A549 (cell line): ENCODE measurements at regions not wholly inside any gene's neighbourhood (a gene's known extent, or its start where the extent isn't known, plus 50 kb on each side); places are given as distances from the start of the nearest gene placed in this dataset.

Source experiments
- CTCF ChIP-seq: fragments of >200 bp; sonication (Bioruptor Twin); formaldehyde crosslinking; IDR thresholded peaks from 3 replicates; pipeline ENCODE4 v1.5.1; 2016
- ELK1 ChIP-seq: fragments of 150-350 bp; IDR thresholded peaks from 2 replicates; pipeline ENCODE4 v1.6.1; 2014; ENCODE audit warnings: low read depth, mild to moderate bottlenecking, low read length
- POLR2A ChIP-seq: IDR thresholded peaks from 2 replicates; pipeline ENCODE4 v1.6.1; 2012; ENCODE audit warnings: mild to moderate bottlenecking, low read length
- RAD21 ChIP-seq, 2 experiments: fragments of >200 bp in 1 of 2; sonication (Bioruptor Twin) in 1 of 2; formaldehyde crosslinking in 1 of 2; IDR thresholded peaks in 1 of 2; conservative IDR thresholded peaks in 1 of 2; 2 replicates in 1 of 2; 3 replicates in 1 of 2; pipeline ENCODE4 v1.6.1; 2012 to 2018; ENCODE audit warnings: inconsistent platforms in 1 of 2
- REST ChIP-seq: fragments of 200-600 bp; sonication (generic); IDR thresholded peaks from 2 replicates; pipeline ENCODE4 v1.6.1; 2016; ENCODE audit warnings: antibody characterized with exemption, mild to moderate bottlenecking, moderate library complexity
- RFX5 ChIP-seq: fragments of 450-650 bp; IDR thresholded peaks from 2 replicates; pipeline ENCODE4 v1.7.1; 2014; ENCODE audit warnings: antibody characterized with exemption, mild to moderate bottlenecking, moderate library complexity
- USF2 ChIP-seq: fragments of 450-650 bp; IDR thresholded peaks from 2 replicates; pipeline ENCODE4 v1.6.1; 2014; ENCODE audit warnings: antibody characterized with exemption

- TF ChIP-seq POLR2A = no peak
- TF ChIP-seq CTCF = no peak
- TF ChIP-seq USF2 = no peak
- no peak for TF ChIP-seq RFX5
- no peak for TF ChIP-seq REST
- TF ChIP-seq RAD21 (conservative IDR thresholded peaks at IDR 0.05 in 1 of 2, IDR thresholded peaks at IDR 0.05 in 1 of 2) = no peak
- no peak for TF ChIP-seq ELK1
Observed at GRCh38 chr11:91904792-91905785, 319.5 kb upstream of the FAT3 start.
